ENCODE measurements at regions not wholly inside any gene's neighbourhood (a gene's known extent, or its start where the extent isn't known, plus 50 kb on each side); places are given as distances from the start of the nearest gene placed in this dataset.
"Not testable (repeated sequence)": the region's sequence is repeated elsewhere in the genome, so short reads cannot be mapped to it uniquely, and the experiment has no call there.

GRCh38 chr3:63719796-63720445 lies 67.4 kb downstream of the SNTN start:
- DNase-seq = no peak

- not testable (repeated sequence) for DNase-seq
Observed at GRCh38 chr3:63720951-63721350, 68.5 kb downstream of the SNTN start.

- DNase-seq = no peak
Observed at GRCh38 chr3:63724987-63725386, 72.5 kb downstream of the SNTN start.

- no peak for DNase-seq
Observed at GRCh38 chr3:63726656-63727055, 74.2 kb downstream of the SNTN start.

GRCh38 chr3:63727233-63727632 lies 74.8 kb downstream of the SNTN start:
- DNase-seq = no peak

GRCh38 chr3:63731866-63732265 lies 79.4 kb downstream of the SNTN start:
- DNase-seq = no peak

- DNase-seq = not testable (repeated sequence)
Observed at GRCh38 chr3:63733278-63733677, 80.8 kb downstream of the SNTN start.

- not testable (repeated sequence) for DNase-seq
Observed at GRCh38 chr3:63734632-63735031, 82.2 kb downstream of the SNTN start.

GRCh38 chr3:63736757-63737156 lies 82.3 kb upstream of the C3orf49 start:
- DNase-seq = not testable (repeated sequence)

- not testable (repeated sequence) for DNase-seq
Observed at GRCh38 chr3:63738577-63738976, 80.5 kb upstream of the C3orf49 start.

- no peak for DNase-seq
Observed at GRCh38 chr3:63739474-63739873, 79.6 kb upstream of the C3orf49 start.

GRCh38 chr3:63740116-63740515 lies 79.0 kb upstream of the C3orf49 start:
- no peak for DNase-seq

GRCh38 chr3:63744693-63745092 lies 74.4 kb upstream of the C3orf49 start:
- DNase-seq = not testable (repeated sequence)

- DNase-seq = no peak
Observed at GRCh38 chr3:63745757-63746156, 73.3 kb upstream of the C3orf49 start.

GRCh38 chr3:63746211-63746610 lies 72.9 kb upstream of the C3orf49 start:
- no peak for DNase-seq

GRCh38 chr3:63751459-63751858 lies 67.6 kb upstream of the C3orf49 start:
- no peak for DNase-seq

GRCh38 chr3:63753567-63753966 lies 65.5 kb upstream of the C3orf49 start:
- DNase-seq = peak; percentile 18

- DNase-seq = no peak
Observed at GRCh38 chr3:63753995-63754394, 65.1 kb upstream of the C3orf49 start.

GRCh38 chr3:63762180-63762579 lies 56.9 kb upstream of the C3orf49 start:
- no peak for DNase-seq

GRCh38 chr3:63762934-63763550 lies 56.1 kb upstream of the C3orf49 start:
- no peak for DNase-seq

GRCh38 chr3:63764511-63764910 lies 54.6 kb upstream of the C3orf49 start:
- no peak for DNase-seq

- DNase-seq = no peak
Observed at GRCh38 chr3:63766261-63766660, 52.8 kb upstream of the C3orf49 start.

- no peak for DNase-seq
Observed at GRCh38 chr3:63768386-63768785, 50.7 kb upstream of the C3orf49 start.

- DNase-seq = no peak
Observed at GRCh38 chr3:63768888-63769287, 50.2 kb upstream of the C3orf49 start.

Data from OCI-M1 (cell line).